Hematopoietic multipotent progenitor cell treated with erythropoietin and hydrocortisone succinate and interleukin-3 and kit ligand, for 4 days (in vitro differentiated cells): ENCODE measurements at regions not wholly inside any gene's neighbourhood (a gene's known extent, or its start where the extent isn't known, plus 50 kb on each side); places are given as distances from the start of the nearest gene placed in this dataset.
"Not testable (repeated sequence)": the region's sequence is repeated elsewhere in the genome, so short reads cannot be mapped to it uniquely, and the experiment has no call there.

ENCODE experiments used
- DNase-seq: peaks from one replicate; pipeline ENCODE4 v3.0.0-alpha.2; 2015

- no peak for DNase-seq
These were observed 259.0 kb upstream of the ADRA1B start for GRCh38 chr5:159657298-159657697.

GRCh38 chr5:159657771-159658170 lies 258.5 kb upstream of the ADRA1B start:
- no peak for DNase-seq

GRCh38 chr5:159658266-159658925 lies 257.9 kb upstream of the ADRA1B start:
- no peak for DNase-seq

GRCh38 chr5:159660401-159660800 lies 255.9 kb upstream of the ADRA1B start:
- no peak for DNase-seq

- DNase-seq, result no peak
These were observed 252.3 kb upstream of the ADRA1B start for GRCh38 chr5:159663986-159664385.

GRCh38 chr5:159667286-159667685 lies 249.0 kb upstream of the ADRA1B start:
- DNase-seq, result no peak

- DNase-seq, result no peak
These were observed 247.7 kb upstream of the ADRA1B start for GRCh38 chr5:159668556-159668955.

- no peak for DNase-seq
These were observed 246.7 kb upstream of the ADRA1B start for GRCh38 chr5:159669559-159669958.

- DNase-seq, result no peak
These were observed 244.4 kb upstream of the ADRA1B start for GRCh38 chr5:159671886-159672285.

- DNase-seq, result no peak
These were observed 242.7 kb upstream of the ADRA1B start for GRCh38 chr5:159673538-159673937.

GRCh38 chr5:159678657-159679392 lies 237.5 kb upstream of the ADRA1B start:
- DNase-seq, result no peak

GRCh38 chr5:159680095-159680494 lies 236.2 kb upstream of the ADRA1B start:
- DNase-seq, result no peak

GRCh38 chr5:159681661-159682060 lies 234.6 kb upstream of the ADRA1B start:
- DNase-seq, result no peak

GRCh38 chr5:159682623-159683022 lies 233.7 kb upstream of the ADRA1B start:
- no peak for DNase-seq

GRCh38 chr5:159687892-159688291 lies 228.4 kb upstream of the ADRA1B start:
- not testable (repeated sequence) for DNase-seq

- no peak for DNase-seq
These were observed 220.5 kb upstream of the ADRA1B start for GRCh38 chr5:159695741-159696294.

GRCh38 chr5:159697530-159697929 lies 218.8 kb upstream of the ADRA1B start:
- no peak for DNase-seq

- no peak for DNase-seq
These were observed 218.0 kb upstream of the ADRA1B start for GRCh38 chr5:159698322-159698721.

GRCh38 chr5:159700016-159700415 lies 216.3 kb upstream of the ADRA1B start:
- no peak for DNase-seq

- DNase-seq, result no peak
These were observed 214.0 kb upstream of the ADRA1B start for GRCh38 chr5:159702301-159702700.

- DNase-seq, result no peak
These were observed 213.5 kb upstream of the ADRA1B start for GRCh38 chr5:159702826-159703225.

GRCh38 chr5:159704160-159704559 lies 212.1 kb upstream of the ADRA1B start:
- no peak for DNase-seq

GRCh38 chr5:159705948-159706347 lies 210.3 kb upstream of the ADRA1B start:
- no peak for DNase-seq

GRCh38 chr5:159708090-159708489 lies 208.2 kb upstream of the ADRA1B start:
- DNase-seq, result no peak
